ENCODE measurements at regions not wholly inside any gene's neighbourhood (a gene's known extent, or its start where the extent isn't known, plus 50 kb on each side); places are given as distances from the start of the nearest gene placed in this dataset.

DNA sequence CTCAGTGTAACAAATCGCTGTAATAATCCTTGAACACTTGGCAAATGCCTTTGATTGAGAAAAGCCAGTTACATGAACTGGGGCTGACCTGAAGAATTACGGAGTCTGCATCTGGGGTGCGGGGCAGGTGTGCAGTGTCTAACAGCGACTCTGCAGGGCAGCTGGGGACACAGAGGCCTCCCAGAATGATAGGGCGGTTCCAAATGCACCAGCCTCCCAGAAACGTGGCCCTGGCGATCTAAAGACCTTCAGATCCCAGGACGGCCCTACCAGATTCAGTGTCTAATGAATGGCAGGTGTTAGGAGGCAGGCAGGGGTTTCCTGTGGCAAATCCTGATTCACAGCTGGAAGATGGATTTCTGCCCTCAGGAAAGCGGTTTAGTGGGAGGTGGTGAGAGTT is 100.5 kb upstream of the RGMA start:
- no peak for TF ChIP-seq POLR2AphosphoS5 (IDR thresholded peaks at IDR 0.05; ENCODE audit: borderline replicate concordance, low read depth, low read length)
- TF ChIP-seq EZH2 (IDR thresholded peaks at IDR 0.05): no peak

Data from SK-N-MC (cell line).